ENCODE measurements at regions not wholly inside any gene's neighbourhood (a gene's known extent, or its start where the extent isn't known, plus 50 kb on each side); places are given as distances from the start of the nearest gene placed in this dataset.

DNA sequence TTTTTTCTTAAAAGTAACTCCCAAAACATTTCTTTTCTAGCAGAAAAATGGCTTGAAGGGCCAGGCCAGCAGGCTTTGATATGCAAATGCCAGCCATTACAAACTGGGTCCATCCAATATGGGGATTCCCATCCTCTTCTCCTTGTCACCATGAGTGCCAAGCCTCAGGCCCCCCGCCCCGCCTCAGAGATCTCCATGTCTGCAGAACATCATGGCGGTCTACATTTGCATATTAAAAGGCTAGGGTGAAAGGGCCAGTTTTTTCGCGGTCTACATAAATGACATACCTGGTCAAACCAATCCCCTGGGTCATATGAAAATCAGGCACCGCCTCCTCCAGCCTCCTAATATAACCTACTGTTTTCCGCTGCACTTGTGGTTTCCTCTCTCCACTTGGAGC, 1327.6 kb downstream of the UQCRFS1 start:
- TF ChIP-seq PRDM1 (tag by site-specific recombination; IDR thresholded peaks at IDR 0.05) = no peak
- TF ChIP-seq, protein P1, sequence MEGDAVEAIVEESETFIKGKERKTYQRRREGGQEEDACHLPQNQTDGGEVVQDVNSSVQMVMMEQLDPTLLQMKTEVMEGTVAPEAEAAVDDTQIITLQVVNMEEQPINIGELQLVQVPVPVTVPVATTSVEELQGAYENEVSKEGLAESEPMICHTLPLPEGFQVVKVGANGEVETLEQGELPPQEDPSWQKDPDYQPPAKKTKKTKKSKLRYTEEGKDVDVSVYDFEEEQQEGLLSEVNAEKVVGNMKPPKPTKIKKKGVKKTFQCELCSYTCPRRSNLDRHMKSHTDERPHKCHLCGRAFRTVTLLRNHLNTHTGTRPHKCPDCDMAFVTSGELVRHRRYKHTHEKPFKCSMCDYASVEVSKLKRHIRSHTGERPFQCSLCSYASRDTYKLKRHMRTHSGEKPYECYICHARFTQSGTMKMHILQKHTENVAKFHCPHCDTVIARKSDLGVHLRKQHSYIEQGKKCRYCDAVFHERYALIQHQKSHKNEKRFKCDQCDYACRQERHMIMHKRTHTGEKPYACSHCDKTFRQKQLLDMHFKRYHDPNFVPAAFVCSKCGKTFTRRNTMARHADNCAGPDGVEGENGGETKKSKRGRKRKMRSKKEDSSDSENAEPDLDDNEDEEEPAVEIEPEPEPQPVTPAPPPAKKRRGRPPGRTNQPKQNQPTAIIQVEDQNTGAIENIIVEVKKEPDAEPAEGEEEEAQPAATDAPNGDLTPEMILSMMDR (tag by site-specific recombination; IDR thresholded peaks at IDR 0.05) = no peak
- TF ChIP-seq, protein P2, sequence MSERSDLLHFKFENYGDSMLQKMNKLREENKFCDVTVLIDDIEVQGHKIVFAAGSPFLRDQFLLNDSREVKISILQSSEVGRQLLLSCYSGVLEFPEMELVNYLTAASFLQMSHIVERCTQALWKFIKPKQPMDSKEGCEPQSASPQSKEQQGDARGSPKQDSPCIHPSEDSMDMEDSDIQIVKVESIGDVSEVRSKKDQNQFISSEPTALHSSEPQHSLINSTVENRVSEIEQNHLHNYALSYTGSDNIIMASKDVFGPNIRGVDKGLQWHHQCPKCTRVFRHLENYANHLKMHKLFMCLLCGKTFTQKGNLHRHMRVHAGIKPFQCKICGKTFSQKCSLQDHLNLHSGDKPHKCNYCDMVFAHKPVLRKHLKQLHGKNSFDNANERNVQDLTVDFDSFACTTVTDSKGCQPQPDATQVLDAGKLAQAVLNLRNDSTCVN (tag by site-specific recombination; optimal IDR thresholded peaks at IDR 0.05) = no peak
- no peak for TF ChIP-seq BCL11A (tag by site-specific recombination; IDR thresholded peaks at IDR 0.05; ENCODE audit: low read depth)
- no peak for TF ChIP-seq ZNF366 (tag by site-specific recombination; conservative IDR thresholded peaks at IDR 0.05)
- no peak for TF ChIP-seq ZNF214 (tag by site-specific recombination; IDR thresholded peaks at IDR 0.05; ENCODE audit: borderline replicate concordance)
- TF ChIP-seq, protein P3, sequence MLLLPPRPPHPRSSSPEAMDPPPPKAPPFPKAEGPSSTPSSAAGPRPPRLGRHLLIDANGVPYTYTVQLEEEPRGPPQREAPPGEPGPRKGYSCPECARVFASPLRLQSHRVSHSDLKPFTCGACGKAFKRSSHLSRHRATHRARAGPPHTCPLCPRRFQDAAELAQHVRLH (tag by site-specific recombination; IDR thresholded peaks at IDR 0.05) = no peak
- TF ChIP-seq ZNF777 (tag by site-specific recombination; IDR thresholded peaks at IDR 0.05; ENCODE audit: borderline replicate concordance) = no peak
- no peak for TF ChIP-seq ZBTB21 (tag by site-specific recombination; IDR thresholded peaks at IDR 0.05)
